ENCODE measurements at regions not wholly inside any gene's neighbourhood (a gene's known extent, or its start where the extent isn't known, plus 50 kb on each side); places are given as distances from the start of the nearest gene placed in this dataset.
A peak's percentile ranks its signal among the peaks of the same experiment; 100 is the strongest.

DNA sequence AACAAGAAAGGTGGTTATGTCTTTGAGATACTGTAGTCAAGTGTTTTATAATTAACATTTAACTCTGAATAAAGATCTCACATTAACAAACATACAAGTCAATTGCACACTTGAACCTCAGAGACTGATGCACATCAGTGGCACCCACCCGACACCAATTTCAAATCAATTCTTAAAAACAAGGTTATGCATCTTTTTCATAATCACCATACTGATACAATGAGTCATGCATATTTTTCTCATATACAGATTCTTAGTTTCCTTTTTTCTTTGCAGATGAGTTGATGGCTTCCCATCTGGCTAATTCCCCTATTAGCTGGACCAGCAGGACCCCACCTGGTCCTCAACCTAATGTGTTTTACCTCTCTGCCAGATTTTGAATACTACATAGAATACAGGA is 136.2 kb upstream of the RPL34 start:
- no peaks in the 10 kb centered on the region for H3K36me3 ChIP-seq

DNA sequence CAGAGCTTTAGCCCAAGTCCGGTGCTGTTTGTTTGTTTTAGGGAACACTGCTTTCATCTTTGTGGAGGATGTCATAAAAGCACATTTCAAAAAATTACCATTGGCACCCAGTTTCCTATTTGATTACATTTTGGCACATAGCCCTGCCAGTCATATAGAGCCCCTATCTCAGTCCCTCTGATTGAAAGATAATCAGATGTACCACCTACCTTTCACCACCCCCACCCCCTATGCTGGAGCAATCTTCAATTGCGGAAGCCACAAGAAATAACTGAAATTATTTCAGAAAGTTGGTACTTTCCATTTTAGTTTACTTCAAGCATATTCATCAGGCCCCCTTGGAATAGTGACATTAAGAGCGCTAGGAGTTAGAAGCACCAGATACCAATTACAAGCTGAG is 136.7 kb upstream of the RPL34 start:
- no peak overlapping the region for H3K4me3 ChIP-seq
- H3K27me3 ChIP-seq, result no peaks in the 10 kb centered on the region
- DNase-seq, result no peak

More for the DNA sequence above, 136.2 kb upstream of the RPL34 start:
- H3K4me3 ChIP-seq, result no peak overlapping the region
- H3K27me3 ChIP-seq, result no peaks in the 10 kb centered on the region
- DNase-seq, result no peak
- H3K9me3 ChIP-seq, result no peaks in the 10 kb centered on the region

DNA sequence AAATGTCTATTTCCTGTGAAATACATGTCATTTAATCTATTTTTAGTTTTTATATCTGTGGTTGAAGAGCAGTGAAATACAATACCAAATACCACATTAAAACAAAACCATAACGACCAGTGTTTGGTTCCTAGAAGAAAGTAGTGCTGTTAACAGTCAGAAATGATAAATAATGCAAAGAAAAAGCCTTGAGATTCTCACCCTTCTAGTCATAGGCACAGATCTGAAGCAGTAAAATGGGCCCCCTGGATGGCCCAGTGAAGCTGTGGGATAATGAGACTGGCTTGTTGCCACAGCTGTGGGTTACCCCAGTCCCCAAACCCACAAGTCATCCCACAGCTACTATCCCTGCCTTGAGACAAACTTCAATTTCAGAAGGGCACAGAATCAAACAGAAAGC is 137.3 kb upstream of the RPL34 start:
- Histone ChIP-seq H3K36me3 (no peaks in the 10 kb centered on the region), H3K27me3 (no peaks in the 10 kb centered on the region), H3K4me3 (no peak overlapping the region), H3K9me3 (no peaks in the 10 kb centered on the region)
- no peak for DNase-seq

More for the DNA sequence above, 136.7 kb upstream of the RPL34 start:
- no peaks in the 10 kb centered on the region for H3K36me3 ChIP-seq
- H3K9me3 ChIP-seq, result no peaks in the 10 kb centered on the region

DNA sequence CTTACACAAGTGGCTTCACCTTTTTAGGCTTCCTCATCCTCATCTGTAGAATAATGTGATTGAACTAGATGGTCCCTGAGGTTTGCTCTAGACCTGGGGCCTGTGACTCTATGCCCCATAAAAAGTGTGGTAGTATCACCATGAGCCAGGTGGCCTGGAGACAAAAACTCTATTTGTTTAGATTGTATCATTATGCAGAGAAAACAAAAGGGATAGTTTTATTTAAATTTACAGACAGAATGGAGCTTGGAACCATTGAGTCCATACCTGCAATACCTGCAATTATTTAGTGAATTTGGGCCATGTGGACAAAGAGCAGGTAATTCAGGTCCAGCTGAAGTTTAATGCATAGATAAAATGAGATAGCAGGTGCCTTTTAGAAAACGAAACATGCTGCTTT is 139.5 kb upstream of the RPL34 start:
- DNase-seq, result no peak
- no peaks in the 10 kb centered on the region for H3K27me3 ChIP-seq
- no peaks in the 10 kb centered on the region for H3K9me3 ChIP-seq
- no peaks in the 10 kb centered on the region for H3K36me3 ChIP-seq
- H3K4me3 ChIP-seq, result no peak overlapping the region

DNA sequence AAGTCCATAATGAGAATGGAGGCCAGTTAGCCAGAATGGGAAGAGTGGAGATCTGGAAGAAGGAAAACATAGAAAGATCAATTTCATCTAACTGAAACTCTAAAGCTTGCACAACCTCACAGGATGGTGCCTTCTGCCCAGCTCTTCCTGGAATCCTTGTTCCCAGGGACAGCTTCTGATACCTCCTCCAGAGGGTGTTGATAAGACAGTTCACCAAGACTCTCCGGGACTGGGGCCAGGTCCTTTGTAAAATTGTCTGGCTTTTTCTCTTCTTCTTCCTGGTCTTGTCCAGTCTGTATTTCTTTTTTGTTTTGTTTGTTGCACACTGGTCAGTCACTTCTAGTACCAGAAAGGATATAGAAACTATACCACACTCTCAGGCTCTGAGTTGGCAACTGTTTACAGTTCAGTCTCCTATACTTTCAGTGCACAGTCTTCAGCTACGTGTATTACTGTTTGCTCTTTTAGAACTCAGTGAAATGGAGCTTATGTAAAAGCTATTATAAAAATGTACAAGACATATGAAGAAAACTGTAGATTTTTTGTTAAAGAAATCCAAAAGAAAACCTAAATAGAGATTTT is 142.8 kb upstream of the RPL34 start:
- H3K4me3 ChIP-seq, result no peak overlapping the region
- no peaks in the 10 kb centered on the region for H3K9me3 ChIP-seq
- no peak for DNase-seq
- H3K36me3 ChIP-seq, result no peaks in the 10 kb centered on the region
- H3K27me3 ChIP-seq, result no peaks in the 10 kb centered on the region

DNA sequence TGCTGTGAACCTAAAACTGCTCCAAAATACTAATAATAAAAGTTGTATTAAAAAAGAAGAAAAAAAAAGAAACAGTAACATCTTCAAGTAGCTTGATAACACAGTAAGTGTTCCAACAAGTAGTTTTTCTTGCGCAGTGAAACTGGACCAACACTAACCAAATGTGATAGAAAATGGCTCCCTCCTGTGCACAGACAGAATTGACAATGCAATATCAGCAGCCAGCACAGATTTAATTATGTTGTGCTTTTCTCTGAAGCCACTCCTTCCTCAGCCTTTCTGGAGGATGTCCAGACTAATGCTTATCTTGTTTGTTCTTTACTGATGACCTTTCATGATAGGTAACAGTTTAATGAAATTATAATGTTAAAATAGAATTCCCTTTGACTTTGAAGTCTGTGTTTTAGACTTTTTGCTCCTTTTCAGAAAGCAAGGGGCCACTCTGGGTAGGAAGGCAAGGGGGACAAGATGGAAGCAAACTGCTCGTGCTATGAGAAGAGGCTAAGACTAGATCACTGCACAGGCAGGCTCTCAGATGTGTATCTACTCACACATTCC is 147.1 kb upstream of the RPL34 start:
- no peaks in the 10 kb centered on the region for H3K27me3 ChIP-seq
- DNase-seq, result no peak

DNA sequence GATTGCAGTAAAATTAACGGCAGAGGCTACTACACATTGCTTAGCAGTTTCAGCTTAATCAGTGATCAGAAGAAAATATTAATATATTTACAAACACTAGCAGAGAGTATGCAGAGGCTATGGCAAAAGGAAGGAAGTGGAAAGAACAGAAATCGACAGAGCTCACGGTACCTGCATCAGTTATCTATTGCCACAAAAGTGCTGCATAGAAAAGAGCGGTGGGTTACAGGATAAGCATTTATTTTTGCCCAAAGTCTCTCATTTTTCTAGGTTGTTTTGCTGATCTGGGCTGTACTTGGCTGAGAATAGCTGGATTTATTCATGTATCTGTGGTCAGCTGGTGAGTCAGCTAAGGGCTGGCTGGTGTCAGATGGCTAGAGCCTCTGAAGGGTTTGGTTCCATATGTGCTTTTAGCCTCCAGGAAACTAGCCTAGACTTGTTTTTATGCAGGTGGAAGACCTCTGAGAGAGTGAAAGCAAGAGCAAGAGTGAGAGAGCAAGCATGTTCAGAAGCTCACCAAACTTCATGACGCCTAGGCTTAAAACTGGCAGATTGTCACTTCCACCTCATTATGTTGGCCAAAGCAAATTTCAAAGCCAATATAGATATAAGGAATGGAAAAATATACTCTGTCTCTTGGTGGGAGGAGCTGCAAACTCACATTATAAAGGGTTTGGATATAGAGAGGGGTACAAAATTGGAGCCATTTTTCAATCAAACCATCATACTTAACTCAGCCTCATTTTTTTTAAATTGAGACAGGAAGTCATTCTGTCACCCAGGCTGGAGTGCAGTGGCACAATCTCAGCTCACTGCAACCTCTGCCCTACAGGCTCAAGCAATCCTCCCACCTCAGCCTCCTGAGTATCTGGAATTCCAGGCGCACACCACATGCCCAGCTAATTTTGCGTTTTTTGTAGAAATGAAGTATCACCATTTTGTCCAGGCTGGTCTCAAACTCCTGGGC is 153.2 kb upstream of the RPL34 start:
- H3K27me3 ChIP-seq, result no peaks in the 10 kb centered on the region
- no peak overlapping the region for H3K4me3 ChIP-seq
- no peaks in the 10 kb centered on the region for H3K9me3 ChIP-seq
- DNase-seq, result peak; percentile 34
- H3K36me3 ChIP-seq, result no peaks in the 10 kb centered on the region

More for the DNA sequence above, 147.1 kb upstream of the RPL34 start:
- H3K9me3 ChIP-seq, result no peaks in the 10 kb centered on the region
- H3K4me3 ChIP-seq, result no peak overlapping the region
- H3K36me3 ChIP-seq, result no peaks in the 10 kb centered on the region

DNA sequence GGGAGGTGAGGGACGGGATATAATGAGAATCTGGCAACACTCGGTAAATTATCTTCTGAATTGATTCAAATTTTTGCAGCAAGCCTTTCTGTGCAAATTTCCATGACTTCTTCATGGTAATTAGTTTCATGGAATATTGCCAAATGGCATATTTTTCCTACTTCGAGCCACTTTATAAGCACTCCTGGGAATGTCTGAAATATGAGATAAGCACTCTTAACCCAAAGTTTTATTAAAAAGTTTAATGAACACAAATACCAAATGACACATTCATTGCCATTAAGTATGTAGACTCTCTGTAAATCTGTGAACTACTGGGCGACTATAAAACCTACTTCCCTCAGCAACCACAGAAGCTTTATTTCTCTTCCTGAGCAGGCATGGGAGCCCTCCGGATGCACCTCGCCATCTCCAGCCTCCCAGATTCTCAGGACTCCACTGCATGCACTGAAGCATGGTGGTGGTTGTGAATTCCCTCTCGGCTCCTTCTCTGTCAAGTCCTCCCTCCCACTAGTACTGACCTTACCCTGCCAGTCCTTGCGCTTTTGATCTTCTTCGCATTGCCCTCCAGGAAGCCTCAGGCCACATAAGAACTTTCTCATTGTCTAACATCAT is 154.4 kb upstream of the RPL34 start:
- H3K27me3 ChIP-seq, result no peaks in the 10 kb centered on the region
- no peaks in the 10 kb centered on the region for H3K9me3 ChIP-seq
- H3K4me3 ChIP-seq, result no peak overlapping the region
- H3K36me3 ChIP-seq, result no peaks in the 10 kb centered on the region
- DNase-seq, result no peak

DNA sequence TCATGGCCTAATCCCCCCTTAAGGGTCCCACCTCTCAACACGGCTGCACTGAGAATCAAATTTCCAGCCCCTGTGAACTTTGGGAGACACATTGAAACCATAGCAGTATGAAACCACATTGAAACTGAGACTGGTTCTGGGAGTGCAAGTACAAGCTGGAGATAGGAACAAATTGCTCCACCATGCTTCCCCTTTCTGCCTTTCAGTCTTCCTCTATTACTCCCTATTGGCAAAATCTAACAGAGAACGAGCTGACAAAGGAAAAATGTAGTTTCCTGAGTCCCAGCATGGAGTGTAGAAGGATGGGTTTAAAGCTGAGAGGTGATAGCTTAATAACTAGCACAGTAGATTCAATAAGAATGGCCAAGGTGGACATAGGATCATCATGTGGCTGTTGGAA is 161.7 kb upstream of the RPL34 start:
- Histone ChIP-seq H3K9me3 (no peaks in the 10 kb centered on the region), H3K36me3 (no peaks in the 10 kb centered on the region), H3K4me3 (no peak overlapping the region), H3K27me3 (no peaks in the 10 kb centered on the region)
- DNase-seq, result no peak

DNA sequence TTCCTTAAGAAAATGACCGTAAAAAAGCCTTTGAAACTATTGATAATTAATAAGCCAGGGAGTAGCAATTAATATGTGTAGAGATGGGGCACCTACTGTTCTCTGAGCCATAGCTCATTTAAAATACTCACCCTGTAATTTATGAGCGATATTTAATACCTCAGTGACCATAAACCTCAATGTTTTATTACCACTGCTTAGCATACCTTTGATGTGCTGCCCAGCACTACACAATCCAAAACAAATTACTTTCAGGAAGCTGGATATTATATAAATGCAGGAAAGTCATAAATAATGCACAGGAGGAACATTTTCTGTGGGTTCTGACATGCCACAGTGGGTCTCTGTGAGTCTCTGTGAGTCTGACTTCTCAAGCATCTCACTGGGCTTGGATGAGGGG is 166.1 kb upstream of the RPL34 start:
- DNase-seq, result no peak
- Histone ChIP-seq H3K9me3 (no peaks in the 10 kb centered on the region), H3K36me3 (no peaks in the 10 kb centered on the region), H3K4me3 (no peak overlapping the region), H3K27me3 (no peaks in the 10 kb centered on the region)

DNA sequence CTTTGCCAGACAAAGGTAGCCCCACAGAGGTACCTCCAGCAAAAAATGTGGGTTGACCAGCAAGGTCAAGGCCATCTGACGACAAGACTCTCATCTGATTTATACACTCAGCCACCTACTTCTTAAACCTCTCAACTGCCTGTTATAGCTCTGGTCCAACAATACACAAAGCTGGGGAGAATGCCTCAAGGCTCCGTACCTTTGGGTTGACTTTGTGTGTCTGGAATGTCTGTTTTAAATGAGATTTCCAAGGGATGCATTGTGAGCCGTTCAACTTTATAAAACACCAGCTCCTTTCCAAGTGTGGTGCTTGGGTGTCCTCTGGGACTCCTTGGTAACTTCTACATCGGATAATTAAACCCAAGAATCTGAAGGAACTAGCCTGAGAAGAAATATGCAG is 167.0 kb upstream of the RPL34 start:
- no peak for DNase-seq
- Histone ChIP-seq H3K27me3 (no peaks in the 10 kb centered on the region), H3K9me3 (no peaks in the 10 kb centered on the region)

DNA sequence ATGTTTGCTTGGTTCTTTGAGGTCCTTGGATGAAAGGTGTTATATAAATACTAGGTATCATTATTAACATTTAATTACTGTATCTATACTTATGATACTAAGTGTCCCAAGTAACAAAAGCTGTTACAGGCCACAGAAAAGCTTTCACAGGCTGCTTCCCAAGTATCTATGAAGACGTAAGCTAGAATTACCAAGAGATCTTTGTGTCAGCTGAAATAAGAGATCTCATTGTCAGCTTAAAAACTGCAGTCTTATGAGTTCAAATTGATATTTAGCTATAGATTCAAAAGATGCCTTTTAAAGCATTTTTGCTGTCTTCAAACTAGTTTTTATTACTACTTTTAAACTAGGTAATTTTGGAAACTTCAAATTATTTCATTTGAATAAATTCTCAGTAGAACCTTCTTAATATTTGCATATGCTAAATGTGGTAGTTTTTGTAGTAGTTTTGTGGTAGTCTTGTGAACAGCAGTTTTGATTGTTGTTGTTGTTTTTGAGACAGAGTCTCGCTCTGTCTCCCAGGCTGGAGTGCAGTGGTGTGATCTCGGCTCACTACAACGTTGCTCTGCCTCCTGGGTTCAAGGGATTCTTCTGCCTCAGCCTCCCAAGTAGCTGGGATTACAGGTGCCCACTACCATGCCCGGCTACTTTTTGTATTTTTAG is 170.0 kb upstream of the RPL34 start:
- no peaks in the 10 kb centered on the region for H3K36me3 ChIP-seq
- no peaks in the 10 kb centered on the region for H3K9me3 ChIP-seq
- no peaks in the 10 kb centered on the region for H3K27me3 ChIP-seq
- H3K4me3 ChIP-seq, result no peak overlapping the region
- no peak for DNase-seq

More for the DNA sequence above, 167.0 kb upstream of the RPL34 start:
- no peaks in the 10 kb centered on the region for H3K36me3 ChIP-seq
- H3K4me3 ChIP-seq, result no peak overlapping the region

DNA sequence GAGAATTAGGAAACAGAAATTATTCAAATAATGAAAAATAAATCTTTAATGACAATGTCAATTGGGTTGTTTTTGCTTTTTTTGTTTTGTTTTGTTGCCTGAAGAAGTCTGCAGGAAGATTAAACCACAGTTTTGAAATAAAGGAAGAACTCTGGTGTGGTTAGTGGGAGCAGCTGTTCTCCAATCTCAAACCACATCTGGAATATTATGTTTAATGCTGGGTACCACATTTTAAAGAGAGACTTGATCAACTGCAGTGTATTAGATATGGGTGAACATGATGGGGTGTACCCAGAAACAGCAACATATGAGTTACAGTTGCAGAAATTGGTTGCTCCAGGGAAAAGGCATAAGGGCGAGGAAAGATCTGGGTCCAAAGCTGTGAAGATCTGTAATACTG is 171.2 kb upstream of the RPL34 start:
- DNase-seq, result no peak
- Histone ChIP-seq H3K9me3 (no peaks in the 10 kb centered on the region), H3K36me3 (no peaks in the 10 kb centered on the region), H3K27me3 (no peaks in the 10 kb centered on the region), H3K4me3 (no peak overlapping the region)

DNA sequence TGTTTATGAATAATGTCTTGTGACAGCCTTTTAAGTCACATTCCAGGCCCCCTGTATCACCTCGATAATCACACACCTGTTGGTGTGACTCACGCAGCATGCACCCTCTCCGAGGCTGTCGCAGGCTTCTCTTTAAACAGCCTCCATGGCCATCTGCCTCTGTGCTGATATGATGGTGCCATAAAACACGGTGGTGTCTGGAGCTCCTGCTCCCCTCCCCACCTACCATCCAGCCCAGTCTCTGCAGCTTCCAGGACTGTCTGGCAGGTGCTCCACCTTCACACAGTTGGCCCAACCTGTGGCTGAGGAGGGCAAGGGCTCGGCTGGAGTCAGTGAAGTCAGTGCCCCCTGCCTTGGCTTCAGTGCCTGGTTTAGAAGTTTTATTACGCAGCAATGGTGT is 173.8 kb upstream of the RPL34 start:
- no peak overlapping the region for H3K4me3 ChIP-seq

DNA sequence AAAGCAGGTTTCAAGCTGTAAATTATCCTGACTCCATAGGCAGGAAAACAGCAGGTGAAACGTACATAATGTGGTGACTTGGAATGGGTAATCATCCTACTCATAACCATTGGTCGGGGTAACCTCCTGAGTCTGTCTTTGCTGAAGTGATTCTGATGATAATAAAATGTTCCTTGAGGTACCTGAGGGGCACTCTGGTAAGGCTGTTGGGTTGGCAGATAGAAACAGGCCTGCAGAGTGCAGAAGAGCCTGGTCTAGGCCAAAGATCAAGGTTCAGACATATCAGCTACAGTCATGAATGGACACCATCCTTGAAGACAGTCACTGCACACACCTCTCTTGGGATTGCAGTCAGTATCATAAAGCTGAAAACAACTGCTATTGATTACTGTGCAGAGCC is 174.7 kb upstream of the RPL34 start:
- H3K27me3 ChIP-seq, result no peaks in the 10 kb centered on the region
- H3K9me3 ChIP-seq, result no peaks in the 10 kb centered on the region
- no peaks in the 10 kb centered on the region for H3K36me3 ChIP-seq
- no peak overlapping the region for H3K4me3 ChIP-seq
- DNase-seq, result no peak

More for the DNA sequence above, 173.8 kb upstream of the RPL34 start:
- Histone ChIP-seq H3K27me3 (no peaks in the 10 kb centered on the region), H3K9me3 (no peaks in the 10 kb centered on the region), H3K36me3 (no peaks in the 10 kb centered on the region)
- no peak for DNase-seq

DNA sequence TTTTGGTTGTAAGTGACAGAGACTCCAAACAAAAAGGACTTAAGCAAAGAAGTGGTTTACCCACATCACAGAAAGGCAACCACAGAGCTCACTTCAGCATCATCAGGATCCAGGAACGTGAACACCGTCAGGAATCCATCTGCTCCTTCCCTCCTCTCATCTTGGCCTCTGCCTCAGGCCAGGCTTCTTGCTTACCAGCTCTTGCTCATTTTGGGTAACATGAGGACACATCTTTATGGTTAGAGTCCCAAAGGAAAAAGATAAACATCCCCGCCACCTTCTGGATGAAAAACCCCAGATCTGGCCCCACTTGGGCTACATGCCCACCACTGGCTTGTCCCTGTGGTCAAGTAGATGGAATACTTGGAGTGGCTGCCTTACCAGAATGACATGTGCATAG is 176.8 kb upstream of the RPL34 start:
- no peak for DNase-seq
- Histone ChIP-seq H3K27me3 (no peaks in the 10 kb centered on the region), H3K4me3 (no peak overlapping the region), H3K9me3 (no peaks in the 10 kb centered on the region), H3K36me3 (no peaks in the 10 kb centered on the region)

DNA sequence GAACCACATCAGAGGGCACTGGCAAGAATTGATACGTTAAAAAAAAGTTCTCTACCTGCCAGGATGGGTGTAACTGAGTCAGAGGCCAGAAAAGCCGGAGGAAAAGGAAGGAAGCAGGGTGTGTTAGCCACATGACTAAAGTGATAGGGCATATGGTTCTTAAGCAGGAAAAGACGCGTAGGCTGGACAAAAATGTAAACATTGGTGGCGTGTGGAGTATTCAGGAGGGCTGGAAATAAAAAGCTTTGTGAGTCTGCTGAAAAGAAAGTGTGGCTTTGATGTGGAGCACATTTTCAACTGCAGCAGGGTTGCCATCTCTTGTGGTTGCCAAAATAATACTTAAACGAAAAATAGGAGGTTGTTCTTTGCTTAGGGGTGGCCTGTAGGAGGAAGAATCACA is 186.5 kb upstream of the RPL34 start:
- DNase-seq, result no peak
- H3K4me3 ChIP-seq, result no peak overlapping the region
- no peaks in the 10 kb centered on the region for H3K9me3 ChIP-seq
- H3K36me3 ChIP-seq, result no peaks in the 10 kb centered on the region
- no peaks in the 10 kb centered on the region for H3K27me3 ChIP-seq

Data from MG63 (cell line).